B cell (primary cell): ENCODE measurements at regions not wholly inside any gene's neighbourhood (a gene's known extent, or its start where the extent isn't known, plus 50 kb on each side); places are given as distances from the start of the nearest gene placed in this dataset.
"Not testable (repeated sequence)": the region's sequence is repeated elsewhere in the genome, so short reads cannot be mapped to it uniquely, and the experiment has no call there.

Experiments used
- EZH2 ChIP-seq: IDR thresholded peaks from 2 replicates; pipeline ENCODE4 v1.6.1; 2012; ENCODE audit warnings: borderline replicate concordance, low read depth, mild to moderate bottlenecking, moderate library complexity, low read length; ENCODE audit not compliant: insufficient read depth, poor library complexity, severe bottlenecking
- TF ChIP-seq, protein P1 (sequence below): fragments of 200-600 bp; IDR thresholded peaks from one replicate; pipeline ENCODE4 v1.8.0; 2022; ENCODE audit warnings: antibody characterized with exemption, mild to moderate bottlenecking

DNA sequence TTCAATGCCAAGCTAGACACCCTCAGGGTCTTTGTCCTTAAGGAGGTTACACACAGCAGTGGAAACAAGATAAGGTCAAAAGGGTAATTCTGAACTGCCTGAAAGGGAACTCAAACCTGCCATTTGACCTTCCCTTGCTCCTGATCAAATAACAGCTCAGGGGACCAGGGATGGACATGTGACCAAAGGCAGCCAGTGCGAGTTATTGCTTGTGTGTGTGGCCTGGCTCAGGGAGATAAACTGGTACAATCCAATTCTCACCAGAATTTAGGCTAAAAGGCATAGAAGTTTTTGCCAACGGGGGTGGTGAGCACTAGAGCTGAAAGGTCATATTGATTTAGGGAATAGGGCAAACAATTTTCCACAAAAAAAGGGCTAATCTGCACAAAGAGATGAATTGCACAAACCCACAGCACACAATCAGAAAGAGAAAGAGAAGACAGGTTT is 349.9 kb upstream of the AUTS2 start:
- TF ChIP-seq, protein P1, sequence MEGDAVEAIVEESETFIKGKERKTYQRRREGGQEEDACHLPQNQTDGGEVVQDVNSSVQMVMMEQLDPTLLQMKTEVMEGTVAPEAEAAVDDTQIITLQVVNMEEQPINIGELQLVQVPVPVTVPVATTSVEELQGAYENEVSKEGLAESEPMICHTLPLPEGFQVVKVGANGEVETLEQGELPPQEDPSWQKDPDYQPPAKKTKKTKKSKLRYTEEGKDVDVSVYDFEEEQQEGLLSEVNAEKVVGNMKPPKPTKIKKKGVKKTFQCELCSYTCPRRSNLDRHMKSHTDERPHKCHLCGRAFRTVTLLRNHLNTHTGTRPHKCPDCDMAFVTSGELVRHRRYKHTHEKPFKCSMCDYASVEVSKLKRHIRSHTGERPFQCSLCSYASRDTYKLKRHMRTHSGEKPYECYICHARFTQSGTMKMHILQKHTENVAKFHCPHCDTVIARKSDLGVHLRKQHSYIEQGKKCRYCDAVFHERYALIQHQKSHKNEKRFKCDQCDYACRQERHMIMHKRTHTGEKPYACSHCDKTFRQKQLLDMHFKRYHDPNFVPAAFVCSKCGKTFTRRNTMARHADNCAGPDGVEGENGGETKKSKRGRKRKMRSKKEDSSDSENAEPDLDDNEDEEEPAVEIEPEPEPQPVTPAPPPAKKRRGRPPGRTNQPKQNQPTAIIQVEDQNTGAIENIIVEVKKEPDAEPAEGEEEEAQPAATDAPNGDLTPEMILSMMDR: not testable (repeated sequence)
- TF ChIP-seq EZH2: not testable (repeated sequence)
